DMS 273 (cell line): ENCODE measurements at regions not wholly inside any gene's neighbourhood (a gene's known extent, or its start where the extent isn't known, plus 50 kb on each side); places are given as distances from the start of the nearest gene placed in this dataset.
"Not testable (repeated sequence)": the region's sequence is repeated elsewhere in the genome, so short reads cannot be mapped to it uniquely, and the experiment has no call there.

Experiments used
- DNase-seq: peaks from one replicate; lab custom pipeline; 2025; ENCODE audit not compliant: unreplicated experiment; lab: John Stamatoyannopoulos, UW

DNA sequence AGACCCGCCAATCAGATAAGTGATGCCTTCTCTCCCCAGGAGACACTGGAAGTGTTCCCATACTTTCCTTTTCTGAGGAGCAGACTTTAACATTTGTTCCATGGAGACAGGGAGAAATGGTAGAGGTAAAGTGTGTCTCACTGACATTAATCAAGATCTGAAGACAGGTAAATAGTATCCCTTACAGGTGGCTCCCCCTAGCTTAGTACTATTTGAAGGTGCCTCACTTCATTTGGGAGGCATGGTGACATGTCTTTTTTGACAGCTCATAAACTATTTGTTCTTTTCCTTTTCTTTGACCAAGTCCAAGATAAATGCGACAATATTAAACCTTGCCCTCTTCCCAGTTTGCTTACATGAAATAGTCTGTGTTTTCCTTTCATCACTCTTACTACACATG is 485.6 kb upstream of the IL12A start:
- no peak for DNase-seq

DNA sequence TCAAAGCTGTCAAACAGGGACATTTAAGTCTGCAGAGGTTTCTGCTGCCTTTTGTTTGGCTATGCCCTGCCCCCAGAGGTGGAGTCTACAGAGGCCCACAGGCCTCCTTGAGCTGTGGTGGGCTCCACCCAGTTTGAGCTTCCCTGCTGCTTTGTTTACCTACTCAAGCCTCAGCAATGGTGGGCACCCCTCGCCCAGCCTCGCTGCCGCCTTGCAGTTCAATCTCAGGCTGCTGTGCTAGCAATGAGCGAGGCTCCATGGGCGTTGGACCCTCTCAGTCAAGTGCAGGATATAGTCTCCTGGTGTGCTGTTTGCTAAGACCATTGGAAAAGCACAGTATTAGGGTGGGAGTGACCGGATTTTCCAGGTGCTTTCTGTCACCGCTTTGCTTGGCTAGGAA is 477.6 kb upstream of the IL12A start:
- not testable (repeated sequence) for DNase-seq

DNA sequence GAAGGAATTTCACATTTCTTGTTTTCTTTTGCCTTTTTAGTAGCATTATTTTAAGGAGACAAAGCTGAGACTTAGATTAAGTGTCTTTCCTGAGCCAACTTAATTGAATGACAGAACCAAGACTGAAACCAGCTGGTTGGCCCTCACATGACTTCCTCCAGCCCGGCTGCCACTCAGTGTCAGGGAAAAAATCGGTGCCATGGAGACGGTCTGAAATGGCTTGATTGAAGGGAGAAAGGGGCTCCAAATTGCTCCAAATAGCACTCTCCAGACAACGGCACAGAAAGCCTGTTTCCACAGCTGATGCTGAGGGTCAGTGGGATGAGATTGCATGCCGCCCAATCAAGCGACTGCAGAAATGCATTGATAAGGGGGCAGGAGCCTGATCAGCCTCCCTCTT is 475.2 kb upstream of the IL12A start:
- no peak for DNase-seq

DNA sequence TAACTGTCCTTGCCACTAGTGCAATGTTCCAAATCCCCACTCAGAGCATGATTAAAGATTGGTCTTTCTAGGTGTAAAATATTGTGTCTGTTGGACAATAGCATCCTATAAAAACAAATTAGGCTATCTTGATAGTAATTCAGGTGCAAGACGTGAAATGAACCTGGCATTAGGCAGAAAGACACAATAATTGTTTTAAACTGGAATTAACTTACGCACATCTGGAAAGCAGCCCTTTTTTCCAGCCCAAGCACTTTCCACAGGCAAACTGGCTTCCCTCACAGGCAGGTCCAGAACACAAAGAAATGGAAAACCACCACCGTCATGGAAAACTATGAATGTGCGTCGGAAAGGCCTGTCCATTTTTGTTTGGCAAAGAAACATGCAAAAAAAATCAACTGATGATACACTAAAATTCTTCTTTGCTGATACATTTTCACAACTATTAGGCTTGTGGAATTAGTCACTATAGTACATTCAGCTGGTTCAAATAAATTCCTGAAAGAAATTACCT is 474.7 kb upstream of the IL12A start:
- no peak for DNase-seq

DNA sequence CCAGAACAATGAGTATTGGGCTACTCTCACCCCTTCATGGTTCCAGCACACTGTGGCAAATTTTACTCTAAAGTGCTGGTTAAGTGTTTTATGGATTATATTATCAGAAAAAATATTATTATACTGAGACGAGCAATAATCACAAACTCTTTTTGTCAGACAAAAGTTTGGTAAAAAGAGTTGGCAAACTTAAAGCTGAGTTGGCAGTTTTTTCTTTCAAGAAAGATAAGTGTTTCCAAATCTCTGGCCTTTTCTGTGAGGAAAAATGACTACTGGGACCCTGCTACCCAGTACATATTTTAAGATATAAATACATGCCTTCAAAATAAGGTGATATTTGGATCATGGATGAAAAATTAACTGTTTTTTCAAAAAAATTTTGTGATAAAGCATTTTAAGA is 471.5 kb upstream of the IL12A start:
- DNase-seq = no peak

DNA sequence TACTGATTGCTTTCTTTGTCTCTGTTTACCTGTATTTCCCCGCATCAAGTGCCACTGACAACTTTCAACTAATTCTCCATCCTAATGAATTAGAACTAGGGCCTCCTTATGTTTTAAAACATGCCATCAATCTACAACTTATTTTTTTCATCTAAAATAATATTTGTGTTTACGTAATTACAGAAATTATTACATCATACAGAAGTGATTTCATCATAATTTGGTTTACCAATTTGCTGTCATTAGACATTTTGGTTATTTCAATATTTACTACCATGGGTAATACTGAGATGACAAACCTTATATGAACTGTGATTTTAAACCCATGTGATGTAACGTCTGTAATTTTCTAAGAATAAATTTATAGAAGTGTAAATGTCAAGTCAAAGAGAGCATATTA is 468.0 kb upstream of the IL12A start:
- no peak for DNase-seq

DNA sequence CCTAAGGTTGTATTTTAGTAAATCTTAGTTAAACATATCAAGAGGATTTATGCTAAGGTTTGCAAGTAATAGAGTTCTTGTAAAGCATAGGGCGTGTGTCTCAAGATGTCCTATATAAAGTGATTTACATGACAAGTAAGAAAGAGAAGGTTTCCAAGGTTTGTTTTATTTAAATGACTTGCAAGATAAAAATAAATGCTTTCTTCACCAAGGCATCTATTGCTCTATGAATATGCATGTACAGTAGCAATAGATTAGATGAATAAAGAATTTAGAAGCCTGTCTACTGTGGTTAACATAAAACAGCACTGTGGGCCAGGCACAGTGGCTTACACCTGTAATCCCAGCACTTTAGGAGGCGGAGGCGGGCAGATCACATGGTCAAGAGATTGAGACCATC is 466.4 kb upstream of the IL12A start:
- DNase-seq = no peak

DNA sequence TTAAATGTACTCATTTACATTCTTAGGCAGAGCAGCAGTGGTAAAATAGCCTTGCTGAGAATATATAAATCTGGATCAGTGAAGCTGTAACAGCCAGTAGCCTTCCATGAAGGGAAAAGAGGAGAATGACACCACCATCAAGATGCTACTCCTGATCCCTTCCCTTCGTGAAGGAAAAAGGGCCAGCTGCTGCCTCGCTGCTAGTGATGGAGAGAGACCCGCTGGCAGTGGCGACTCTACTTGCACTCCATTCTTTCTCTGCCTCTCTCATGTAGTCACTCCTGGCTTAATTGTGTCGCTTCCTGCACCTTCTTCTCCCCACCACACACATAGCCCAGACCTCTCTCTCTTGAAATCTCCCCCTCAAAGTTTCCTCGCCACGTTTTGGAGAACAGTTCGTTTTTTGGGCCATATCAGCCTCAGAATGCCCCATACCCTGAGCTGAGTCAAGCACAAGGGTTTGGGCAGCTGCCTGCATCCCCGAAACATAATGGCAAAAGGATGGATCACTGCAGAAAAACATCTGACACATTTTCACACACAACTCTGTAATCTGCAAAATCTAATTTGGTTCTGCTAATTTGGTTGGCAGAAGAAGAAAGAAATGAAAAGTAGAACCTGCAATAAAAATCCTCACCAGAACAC is 460.3 kb upstream of the IL12A start:
- DNase-seq = no peak

DNA sequence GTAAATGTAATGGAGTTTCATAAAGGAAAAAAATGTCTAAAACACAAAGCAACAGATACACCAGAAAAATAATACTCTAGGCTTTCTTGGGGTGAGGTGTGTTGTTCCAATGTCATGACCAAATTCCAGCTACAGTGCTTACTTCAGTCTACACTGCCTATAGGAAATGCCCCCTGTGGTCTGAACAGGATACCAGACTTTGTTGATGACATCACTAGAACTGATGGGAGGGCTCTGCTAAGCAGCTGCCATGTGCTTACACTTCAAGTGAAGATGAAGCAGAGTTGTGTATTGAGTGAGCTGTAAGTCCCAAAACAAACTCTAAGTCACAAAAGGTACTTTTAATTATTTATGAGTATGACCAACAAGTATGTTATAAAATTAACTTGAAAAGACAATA is 456.1 kb upstream of the IL12A start:
- peak; percentile 45 for DNase-seq

DNA sequence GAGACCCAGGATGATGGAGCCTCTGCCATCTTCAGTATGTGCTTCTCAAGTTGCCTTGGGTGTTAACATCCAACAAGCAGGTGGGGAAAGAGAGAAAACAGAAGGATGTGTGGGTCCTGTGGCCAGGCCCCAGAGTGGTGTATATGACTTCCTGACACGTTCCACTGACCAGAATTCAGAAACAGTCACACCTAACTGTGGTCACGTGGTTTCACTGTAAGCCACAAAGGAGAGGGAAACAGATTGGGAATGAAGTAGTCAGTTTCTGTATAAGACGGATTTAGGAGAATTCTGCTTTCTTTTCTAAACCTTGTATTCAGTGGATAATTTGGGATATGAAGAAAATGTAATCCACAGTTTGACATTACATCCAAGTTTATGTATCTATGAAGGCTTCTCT is 454.1 kb upstream of the IL12A start:
- DNase-seq = no peak

DNA sequence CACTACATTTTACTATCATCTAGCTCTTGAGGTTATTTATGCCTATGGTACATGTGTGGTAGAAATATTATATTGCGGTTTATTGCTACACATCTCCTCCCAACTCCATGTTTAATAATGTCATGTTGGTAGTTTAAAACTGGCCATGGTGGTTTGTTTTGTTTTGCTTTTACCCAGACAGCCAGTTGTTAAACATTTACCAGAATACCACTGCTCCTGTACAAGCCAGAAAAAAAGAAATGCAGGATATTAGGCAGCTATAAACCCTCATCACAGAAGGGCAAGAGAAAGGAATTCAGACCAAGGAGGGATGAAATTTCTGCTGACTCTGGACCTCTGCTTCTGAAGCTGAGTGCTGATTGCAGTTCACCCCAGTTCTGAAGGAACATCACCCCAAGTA is 451.8 kb upstream of the IL12A start:
- no peak for DNase-seq

DNA sequence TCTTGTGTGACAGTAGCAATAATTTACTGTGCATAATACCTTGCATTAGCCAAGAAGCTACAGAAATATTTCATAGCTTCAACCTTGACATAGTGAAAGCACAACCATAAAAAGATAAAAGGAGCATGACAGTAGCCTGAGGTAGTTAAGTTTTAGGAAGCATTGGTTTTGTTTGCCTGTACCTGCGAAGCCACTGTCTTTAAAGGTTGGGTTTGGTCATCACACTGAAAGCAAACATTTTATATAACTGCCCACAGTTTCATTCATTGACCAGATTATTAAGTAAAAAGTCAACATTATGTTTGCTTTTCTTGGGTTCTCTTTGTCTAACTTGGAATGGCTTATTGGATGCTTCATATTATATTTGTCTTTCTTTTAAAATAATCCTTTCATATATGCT is 450.1 kb upstream of the IL12A start:
- no peak for DNase-seq

DNA sequence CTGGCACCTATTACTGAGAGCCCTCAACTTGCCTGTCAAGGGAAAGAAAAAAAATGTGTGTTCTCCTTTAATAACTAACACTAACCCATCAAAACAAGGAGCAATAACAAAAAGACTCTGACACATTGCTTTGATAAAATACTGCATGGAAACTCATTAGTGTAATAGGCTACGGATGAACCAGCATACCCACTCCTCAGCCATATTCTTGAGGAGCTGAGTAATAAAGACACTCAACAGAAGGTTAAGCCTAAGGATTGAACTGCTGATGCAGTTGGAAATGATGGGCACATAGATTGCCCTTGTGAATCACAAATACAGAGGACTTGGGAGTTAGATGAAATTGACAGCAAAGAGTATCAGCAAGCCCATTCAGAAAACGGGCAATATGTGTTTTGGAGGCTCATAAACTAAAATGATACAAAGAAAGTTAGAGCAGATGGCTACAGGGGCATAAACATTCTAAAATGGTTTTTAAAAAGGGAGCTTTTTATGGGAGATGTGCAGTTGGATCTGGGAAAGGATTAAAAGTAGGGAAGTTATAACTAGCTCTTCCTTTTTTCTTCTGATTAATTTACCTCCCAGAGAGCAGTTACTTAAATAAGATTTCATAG is 447.6 kb upstream of the IL12A start:
- DNase-seq = no peak

DNA sequence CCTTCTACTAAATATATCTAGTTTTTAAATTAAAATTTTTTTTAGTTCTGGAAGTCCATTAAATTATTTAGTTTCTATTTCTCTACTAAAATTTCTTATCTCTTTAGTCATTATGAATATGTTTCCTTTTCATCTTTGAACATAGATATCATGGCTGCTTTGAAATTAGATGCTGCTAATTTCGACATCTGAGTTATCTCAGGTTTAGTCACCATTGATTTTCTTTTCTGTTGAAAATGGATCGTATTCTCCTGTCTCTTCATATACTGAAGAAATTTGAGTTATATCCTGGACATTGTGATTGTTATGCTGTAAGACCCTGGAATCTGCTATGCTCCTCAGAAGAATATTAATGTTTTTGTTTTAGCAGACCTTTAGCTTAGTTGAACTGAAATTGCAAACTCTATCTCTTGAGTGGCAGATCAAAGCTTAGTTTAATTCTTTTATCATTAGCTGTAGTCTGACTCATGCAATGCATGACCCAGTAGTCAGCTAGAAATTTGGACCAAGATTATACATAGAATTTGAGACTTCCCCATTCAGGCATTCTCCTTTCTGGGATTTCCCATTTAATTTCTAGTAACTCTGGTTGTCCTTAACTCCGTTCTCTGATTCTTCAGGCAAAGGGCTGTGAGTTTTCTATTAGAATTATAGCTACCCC is 439.8 kb upstream of the IL12A start:
- no peak for DNase-seq

DNA sequence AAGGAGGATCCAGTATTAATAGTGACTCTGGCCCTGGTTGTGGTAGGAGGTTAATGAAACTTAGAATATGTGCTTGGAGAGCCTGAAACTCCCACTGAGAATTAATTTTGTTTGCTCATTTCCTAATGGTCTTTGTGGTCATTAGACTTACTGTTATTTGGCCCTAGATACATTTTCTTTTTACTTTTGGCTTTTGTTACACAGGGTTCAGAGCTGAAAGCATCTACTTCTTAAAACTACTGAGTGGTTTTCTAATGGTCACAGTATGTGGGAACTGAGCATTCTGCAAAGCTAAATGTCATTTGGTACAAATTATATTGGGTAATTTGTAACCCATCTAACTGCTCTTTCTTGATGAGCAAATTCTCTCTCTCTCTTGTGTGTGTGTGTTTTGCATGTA is 433.4 kb upstream of the IL12A start:
- no peak for DNase-seq

DNA sequence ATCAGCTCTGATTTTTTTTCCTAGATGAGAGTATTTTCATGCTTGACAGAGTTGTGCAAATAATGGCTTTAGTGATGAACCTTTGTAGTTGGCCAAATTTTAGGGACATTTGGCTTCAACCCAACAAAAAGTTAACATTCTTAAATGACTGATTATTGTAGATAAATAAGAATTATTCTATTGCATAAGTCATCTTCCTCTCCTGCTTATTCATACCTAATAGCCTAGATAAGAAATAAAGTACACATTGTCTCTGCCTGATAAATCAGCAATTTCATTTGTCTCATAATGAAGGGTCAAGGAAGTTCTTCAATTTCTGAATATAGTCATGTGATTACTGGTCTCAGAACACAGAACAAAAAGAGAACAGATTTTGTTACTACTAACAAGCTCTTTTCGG is 428.9 kb upstream of the IL12A start:
- no peak for DNase-seq

DNA sequence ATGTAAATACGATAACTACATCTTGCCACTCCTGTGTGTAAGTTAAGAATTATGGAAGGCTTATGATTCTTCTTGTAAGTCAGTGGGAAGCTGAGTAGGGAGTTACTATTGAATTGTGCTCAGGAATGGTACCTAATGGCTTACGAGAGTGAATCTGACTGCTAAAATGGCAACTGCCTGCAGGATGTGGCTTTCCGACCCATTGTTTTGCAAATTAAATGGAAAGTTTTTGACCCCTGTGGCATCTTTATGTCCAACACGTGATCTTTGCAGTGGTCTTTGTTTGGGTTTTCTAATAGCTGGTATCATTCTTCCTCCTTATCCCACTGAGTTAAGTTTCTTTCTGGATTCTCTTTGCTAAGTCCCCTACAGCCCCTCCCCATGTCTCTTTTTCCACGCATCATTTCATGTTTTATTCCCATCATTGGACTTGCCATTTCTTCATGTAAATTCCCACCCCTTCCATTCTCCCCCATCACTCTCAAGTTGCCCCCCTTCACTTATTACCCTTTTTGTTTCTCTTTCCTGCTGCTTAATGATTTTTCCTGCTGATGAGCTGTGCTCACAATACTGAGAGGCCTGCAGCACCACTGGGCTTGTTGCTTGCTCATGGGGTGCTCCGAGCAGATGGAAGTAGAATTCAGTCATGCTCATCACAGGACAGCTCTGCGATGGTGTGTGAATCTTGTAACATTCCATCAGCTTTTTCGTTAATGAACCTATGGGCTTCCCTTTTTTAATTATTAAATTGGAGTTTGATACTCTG is 428.2 kb upstream of the IL12A start:
- no peak for DNase-seq

DNA sequence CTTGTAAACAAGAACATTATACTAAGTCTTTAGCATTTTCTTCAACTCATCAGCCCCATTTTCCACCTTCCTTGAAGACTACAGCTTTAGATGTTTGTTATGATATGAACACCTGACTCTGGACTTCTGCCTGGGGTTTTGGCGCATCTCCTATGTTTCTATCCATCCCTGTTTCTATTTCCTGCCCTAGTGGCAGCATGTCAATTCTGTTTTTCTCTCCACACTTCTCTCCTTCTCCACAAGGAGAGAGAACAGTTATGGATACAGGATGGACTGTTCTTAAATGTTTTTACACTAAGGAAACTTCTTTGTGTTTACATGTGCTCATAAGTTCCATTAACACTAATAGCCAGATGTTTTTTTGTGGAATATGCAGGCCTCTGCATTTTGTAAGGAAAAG is 423.3 kb upstream of the IL12A start:
- peak; percentile 11 for DNase-seq

DNA sequence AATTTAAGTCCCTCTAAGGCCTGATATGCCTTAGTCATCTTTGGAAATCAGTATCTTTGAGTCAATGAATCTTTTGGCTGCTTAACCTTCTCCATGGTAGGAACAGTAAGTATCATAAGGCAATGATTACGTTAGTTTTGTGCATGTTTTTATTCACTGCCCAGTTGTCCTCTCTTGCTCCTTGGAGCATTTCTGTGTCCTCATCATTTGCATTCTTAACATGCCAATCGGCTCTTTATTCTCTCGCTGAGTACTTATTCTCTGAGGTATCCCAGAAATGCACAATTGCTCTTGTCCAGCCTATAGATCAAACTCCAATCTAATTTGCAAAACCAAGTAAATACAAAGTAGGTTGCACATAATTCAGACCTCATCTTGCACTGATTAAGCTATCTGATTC is 405.0 kb upstream of the IL12A start:
- no peak for DNase-seq

DNA sequence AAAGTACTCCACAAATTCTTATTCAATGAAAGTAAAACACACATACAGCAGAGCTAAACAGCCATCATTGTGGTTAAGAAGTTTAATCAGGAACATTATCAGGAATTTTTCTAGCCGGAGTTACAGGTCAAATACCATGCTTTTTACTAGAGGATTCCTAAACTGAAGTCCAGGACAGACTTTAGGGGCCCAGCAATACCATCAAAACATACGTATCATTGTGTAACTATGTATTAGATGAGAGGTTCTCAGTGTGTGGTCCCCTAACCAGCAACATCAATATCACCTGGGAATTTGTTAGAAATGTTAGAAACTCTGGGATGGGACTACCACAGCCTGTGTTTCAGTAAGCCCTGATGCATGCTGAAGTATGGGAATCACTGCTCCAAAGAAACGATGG is 404.2 kb upstream of the IL12A start:
- no peak for DNase-seq

DNA sequence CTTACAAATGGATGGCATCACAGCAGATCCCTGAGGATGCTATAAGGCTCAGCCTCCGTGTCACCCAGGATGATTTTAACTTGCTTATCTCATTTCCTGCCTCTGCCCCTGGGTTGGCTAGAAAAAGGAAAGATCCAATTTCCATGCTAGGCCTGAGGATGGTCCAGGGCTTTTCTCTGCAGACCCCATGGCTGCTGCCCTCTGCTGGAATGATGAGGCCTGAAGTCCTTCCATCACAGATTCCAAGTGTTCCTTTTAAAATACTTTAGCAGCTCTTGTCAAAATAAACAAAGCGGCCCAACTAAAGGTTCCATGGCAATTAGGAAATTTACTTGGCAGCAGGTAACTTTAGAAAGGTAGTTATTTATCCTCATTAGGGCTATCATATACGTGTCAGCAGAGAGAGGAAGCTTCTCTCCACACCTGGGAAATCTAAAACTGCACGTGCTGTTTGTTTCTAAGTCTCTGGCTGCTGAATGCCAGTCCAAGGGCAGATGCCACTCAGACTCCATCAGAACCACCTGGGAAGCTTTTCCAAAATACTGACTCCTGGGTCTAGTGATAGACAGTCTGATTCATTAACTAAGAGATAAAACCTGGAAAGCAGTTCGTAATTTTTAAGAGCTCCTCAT is 401.9 kb upstream of the IL12A start:
- peak; percentile 74 for DNase-seq
